Chondrocyte (in vitro differentiated cells): ENCODE measurements at regions not wholly inside any gene's neighbourhood (a gene's known extent, or its start where the extent isn't known, plus 50 kb on each side); places are given as distances from the start of the nearest gene placed in this dataset.

Experiments
- DNase-seq: peaks from one replicate; pipeline ENCODE4 v3.0.0; 2021; ENCODE audit warnings: mixed read lengths, low spot score
- H3K27ac Mint-ChIP-seq: one replicate; pipeline ENCODE4 v1.8.0; 2021; ENCODE audit warnings: mild to moderate bottlenecking, moderate library complexity, mixed read lengths; ENCODE audit not compliant: unreplicated experiment
- H3K27me3 Mint-ChIP-seq: 2 replicates; pipeline ENCODE4 v1.8.0; 2021; ENCODE audit warnings: low read depth, mixed read lengths
- H3K36me3 Mint-ChIP-seq: 2 replicates; pipeline ENCODE4 v1.8.0; 2021; ENCODE audit warnings: low read depth, mixed read lengths
- H3K4me1 Mint-ChIP-seq: 2 replicates; pipeline ENCODE4 v1.8.0; 2021; ENCODE audit warnings: low read depth, mild to moderate bottlenecking, mixed read lengths
- H3K4me3 Mint-ChIP-seq: one replicate; pipeline ENCODE4 v1.8.0; 2021; ENCODE audit warnings: mild to moderate bottlenecking, moderate library complexity, mixed read lengths; ENCODE audit not compliant: unreplicated experiment
- H3K9me3 Mint-ChIP-seq: 2 replicates; pipeline ENCODE4 v1.8.0; 2021; ENCODE audit warnings: low read depth, mixed read lengths
- CTCF ChIP-seq: fragments of 200-600 bp; sonication (generic); IDR thresholded peaks from 2 replicates; pipeline ENCODE4 v1.5.0; 2021; ENCODE audit warnings: antibody characterized with exemption, mild to moderate bottlenecking, moderate library complexity

- TF ChIP-seq CTCF, result no peak
These were observed 327.7 kb downstream of the RAD51AP2 start for GRCh38 chr2:17190527-17190926.

GRCh38 chr2:17188721-17189120 lies 329.5 kb downstream of the RAD51AP2 start:
- Mint-ChIP-seq H3K4me1 (no peaks in the 10 kb centered on the region), H3K27me3 (peaks cover 5% of the 10 kb centered on the region), H3K36me3 (no peaks in the 10 kb centered on the region), H3K27ac (no peak overlapping the region), H3K4me3 (no peak overlapping the region), H3K9me3 (peaks cover 2% of the 10 kb centered on the region)
- TF ChIP-seq CTCF, result no peak
- no peak for DNase-seq

More at GRCh38 chr2:17190527-17190926, 327.7 kb downstream of the RAD51AP2 start:
- no peak for DNase-seq
- Mint-ChIP-seq H3K27ac (no peak overlapping the region), H3K36me3 (no peaks in the 10 kb centered on the region), H3K4me1 (no peaks in the 10 kb centered on the region), H3K9me3 (peaks cover 2% of the 10 kb centered on the region), H3K4me3 (no peak overlapping the region), H3K27me3 (peaks cover 3% of the 10 kb centered on the region)

GRCh38 chr2:17184512-17184911 lies 333.7 kb downstream of the RAD51AP2 start:
- no peak overlapping the region for H3K4me3 Mint-ChIP-seq
- no peaks in the 10 kb centered on the region for H3K36me3 Mint-ChIP-seq
- H3K27ac Mint-ChIP-seq, result no peak overlapping the region
- H3K9me3 Mint-ChIP-seq, result no peaks in the 10 kb centered on the region
- TF ChIP-seq CTCF, result no peak
- DNase-seq, result no peak
- peaks cover 3% of the 10 kb centered on the region for H3K27me3 Mint-ChIP-seq
- H3K4me1 Mint-ChIP-seq, result no peaks in the 10 kb centered on the region

- Mint-ChIP-seq H3K9me3 (no peaks in the 10 kb centered on the region), H3K36me3 (no peaks in the 10 kb centered on the region), H3K4me3 (no peak overlapping the region), H3K27ac (no peak overlapping the region), H3K4me1 (no peaks in the 10 kb centered on the region), H3K27me3 (peaks cover 3% of the 10 kb centered on the region)
- DNase-seq, result no peak
- no peak for TF ChIP-seq CTCF
These were observed 335.8 kb downstream of the RAD51AP2 start for GRCh38 chr2:17182399-17182798.

GRCh38 chr2:17181051-17181752 lies 337.0 kb downstream of the RAD51AP2 start:
- TF ChIP-seq CTCF, result no peak
- no peaks in the 10 kb centered on the region for H3K36me3 Mint-ChIP-seq
- H3K9me3 Mint-ChIP-seq, result no peaks in the 10 kb centered on the region
- DNase-seq, result no peak
- no peaks in the 10 kb centered on the region for H3K4me1 Mint-ChIP-seq
- peaks cover 3% of the 10 kb centered on the region for H3K27me3 Mint-ChIP-seq
- no peak overlapping the region for H3K27ac Mint-ChIP-seq
- H3K4me3 Mint-ChIP-seq, result no peak overlapping the region
